Activated naive CD8-positive, alpha-beta T cell treated with anti-CD3 and anti-CD28 coated beads, Interleukin-2, amount 50 U/mL, for 24 hours (primary cell): ENCODE measurements at regions not wholly inside any gene's neighbourhood (a gene's known extent, or its start where the extent isn't known, plus 50 kb on each side); places are given as distances from the start of the nearest gene placed in this dataset.

Source experiments
- ATAC-seq: fragments of 150-1000 bp; cut with Tn5 transposase; one replicate; pipeline ENCODE4 v1.10.0; 2021
- DNase-seq: peaks from one replicate; pipeline ENCODE4 v3.0.0; 2021
- H3K27ac Mint-ChIP-seq: one replicate; pipeline ENCODE4 v1.8.0; 2021; ENCODE audit warnings: mild to moderate bottlenecking, mixed read lengths
- H3K27me3 Mint-ChIP-seq: one replicate; pipeline ENCODE4 v1.8.0; 2021; ENCODE audit warnings: mixed read lengths
- H3K36me3 Mint-ChIP-seq: one replicate; pipeline ENCODE4 v1.8.0; 2021; ENCODE audit warnings: low read depth, mixed read lengths
- H3K4me1 Mint-ChIP-seq: one replicate; pipeline ENCODE4 v1.8.0; 2021; ENCODE audit warnings: mixed read lengths
- H3K4me3 Mint-ChIP-seq: one replicate; pipeline ENCODE4 v1.8.0; 2021; ENCODE audit warnings: mild to moderate bottlenecking, moderate library complexity, mixed read lengths
- H3K9me3 Mint-ChIP-seq: one replicate; pipeline ENCODE4 v1.8.0; 2021; ENCODE audit warnings: mixed read lengths

- ATAC-seq (no peak), DNase-seq (no peak)
- H3K4me1 Mint-ChIP-seq, result no peaks in the 10 kb centered on the region
- H3K9me3 Mint-ChIP-seq, result no peaks in the 10 kb centered on the region
- no peaks in the 10 kb centered on the region for H3K36me3 Mint-ChIP-seq
- peaks cover 4% of the 10 kb centered on the region for H3K27me3 Mint-ChIP-seq
- H3K27ac Mint-ChIP-seq, result no peak overlapping the region
- H3K4me3 Mint-ChIP-seq, result no peak overlapping the region
Measured at GRCh38 chr11:115905341-115906000, 401.3 kb upstream of the CADM1 start.

- ATAC-seq (no peak), DNase-seq (no peak)
- Mint-ChIP-seq H3K27me3 (peaks cover 1% of the 10 kb centered on the region), H3K9me3 (no peaks in the 10 kb centered on the region), H3K27ac (no peak overlapping the region), H3K4me3 (no peak overlapping the region), H3K4me1 (no peaks in the 10 kb centered on the region), H3K36me3 (no peaks in the 10 kb centered on the region)
Measured at GRCh38 chr11:115903179-115903578, 399.0 kb upstream of the CADM1 start.

GRCh38 chr11:115901069-115901468, 396.9 kb upstream of the CADM1 start:
- no peaks in the 10 kb centered on the region for H3K4me1 Mint-ChIP-seq
- H3K4me3 Mint-ChIP-seq, result no peak overlapping the region
- DNase-seq, result no peak
- no peaks in the 10 kb centered on the region for H3K27me3 Mint-ChIP-seq
- no peaks in the 10 kb centered on the region for H3K9me3 Mint-ChIP-seq
- H3K27ac Mint-ChIP-seq, result no peak overlapping the region
- no peaks in the 10 kb centered on the region for H3K36me3 Mint-ChIP-seq
- ATAC-seq, result no peak

- no peaks in the 10 kb centered on the region for H3K27me3 Mint-ChIP-seq
- DNase-seq (no peak), ATAC-seq (no peak)
- H3K9me3 Mint-ChIP-seq, result no peaks in the 10 kb centered on the region
- H3K4me3 Mint-ChIP-seq, result no peak overlapping the region
- no peak overlapping the region for H3K27ac Mint-ChIP-seq
- H3K4me1 Mint-ChIP-seq, result no peaks in the 10 kb centered on the region
- H3K36me3 Mint-ChIP-seq, result no peaks in the 10 kb centered on the region
Measured at GRCh38 chr11:115900111-115900510, 395.9 kb upstream of the CADM1 start.

GRCh38 chr11:115897707-115898106, 393.5 kb upstream of the CADM1 start:
- DNase-seq (no peak), ATAC-seq (no peak)
- H3K9me3 Mint-ChIP-seq, result no peaks in the 10 kb centered on the region
- no peak overlapping the region for H3K27ac Mint-ChIP-seq
- H3K36me3 Mint-ChIP-seq, result no peaks in the 10 kb centered on the region
- no peaks in the 10 kb centered on the region for H3K4me1 Mint-ChIP-seq
- H3K4me3 Mint-ChIP-seq, result no peak overlapping the region
- H3K27me3 Mint-ChIP-seq, result no peaks in the 10 kb centered on the region

- Mint-ChIP-seq H3K9me3 (no peaks in the 10 kb centered on the region), H3K27me3 (no peaks in the 10 kb centered on the region), H3K4me3 (no peak overlapping the region), H3K36me3 (no peaks in the 10 kb centered on the region), H3K27ac (no peak overlapping the region), H3K4me1 (no peaks in the 10 kb centered on the region)
- ATAC-seq (no peak), DNase-seq (no peak)
Measured at GRCh38 chr11:115896084-115896483, 391.9 kb upstream of the CADM1 start.

- Mint-ChIP-seq H3K27me3 (no peaks in the 10 kb centered on the region), H3K4me1 (no peaks in the 10 kb centered on the region), H3K27ac (no peak overlapping the region), H3K4me3 (no peak overlapping the region), H3K9me3 (no peaks in the 10 kb centered on the region), H3K36me3 (no peaks in the 10 kb centered on the region)
- DNase-seq, result no peak
- ATAC-seq, result no peak
Measured at GRCh38 chr11:115895594-115895993, 391.4 kb upstream of the CADM1 start.

GRCh38 chr11:115894176-115894575, 390.0 kb upstream of the CADM1 start:
- no peak overlapping the region for H3K27ac Mint-ChIP-seq
- H3K27me3 Mint-ChIP-seq, result no peaks in the 10 kb centered on the region
- no peaks in the 10 kb centered on the region for H3K36me3 Mint-ChIP-seq
- ATAC-seq (no peak), DNase-seq (no peak)
- no peaks in the 10 kb centered on the region for H3K4me1 Mint-ChIP-seq
- no peak overlapping the region for H3K4me3 Mint-ChIP-seq
- H3K9me3 Mint-ChIP-seq, result no peaks in the 10 kb centered on the region

- DNase-seq (no peak), ATAC-seq (no peak)
- H3K4me3 Mint-ChIP-seq, result no peak overlapping the region
- no peak overlapping the region for H3K27ac Mint-ChIP-seq
- no peaks in the 10 kb centered on the region for H3K36me3 Mint-ChIP-seq
- no peaks in the 10 kb centered on the region for H3K27me3 Mint-ChIP-seq
- H3K9me3 Mint-ChIP-seq, result no peaks in the 10 kb centered on the region
- no peaks in the 10 kb centered on the region for H3K4me1 Mint-ChIP-seq
Measured at GRCh38 chr11:115893461-115894099, 389.4 kb upstream of the CADM1 start.

GRCh38 chr11:115892016-115892415, 387.8 kb upstream of the CADM1 start:
- Mint-ChIP-seq H3K4me1 (no peaks in the 10 kb centered on the region), H3K27me3 (peaks cover 3% of the 10 kb centered on the region), H3K27ac (no peak overlapping the region), H3K9me3 (peaks cover 4% of the 10 kb centered on the region), H3K36me3 (no peaks in the 10 kb centered on the region), H3K4me3 (no peak overlapping the region)
- DNase-seq (no peak), ATAC-seq (no peak)

GRCh38 chr11:115891581-115891980, 387.4 kb upstream of the CADM1 start:
- H3K4me3 Mint-ChIP-seq, result no peak overlapping the region
- peaks cover 3% of the 10 kb centered on the region for H3K27me3 Mint-ChIP-seq
- peaks cover 4% of the 10 kb centered on the region for H3K9me3 Mint-ChIP-seq
- DNase-seq (no peak), ATAC-seq (no peak)
- H3K4me1 Mint-ChIP-seq, result no peaks in the 10 kb centered on the region
- no peaks in the 10 kb centered on the region for H3K36me3 Mint-ChIP-seq
- no peak overlapping the region for H3K27ac Mint-ChIP-seq

GRCh38 chr11:115890500-115890899, 386.3 kb upstream of the CADM1 start:
- DNase-seq (no peak), ATAC-seq (no peak)
- Mint-ChIP-seq H3K27me3 (peaks cover 3% of the 10 kb centered on the region), H3K4me1 (no peaks in the 10 kb centered on the region), H3K4me3 (no peak overlapping the region), H3K27ac (no peak overlapping the region), H3K36me3 (no peaks in the 10 kb centered on the region), H3K9me3 (peaks cover 4% of the 10 kb centered on the region)

GRCh38 chr11:115889712-115890111, 385.5 kb upstream of the CADM1 start:
- DNase-seq (no peak), ATAC-seq (no peak)
- H3K9me3 Mint-ChIP-seq, result peaks cover 4% of the 10 kb centered on the region
- H3K27ac Mint-ChIP-seq, result no peak overlapping the region
- H3K4me1 Mint-ChIP-seq, result no peaks in the 10 kb centered on the region
- no peaks in the 10 kb centered on the region for H3K36me3 Mint-ChIP-seq
- no peak overlapping the region for H3K4me3 Mint-ChIP-seq
- peaks cover 3% of the 10 kb centered on the region for H3K27me3 Mint-ChIP-seq

GRCh38 chr11:115887727-115888126, 383.5 kb upstream of the CADM1 start:
- peaks cover 3% of the 10 kb centered on the region for H3K27me3 Mint-ChIP-seq
- no peak overlapping the region for H3K4me3 Mint-ChIP-seq
- H3K4me1 Mint-ChIP-seq, result no peaks in the 10 kb centered on the region
- no peak for ATAC-seq
- H3K27ac Mint-ChIP-seq, result no peak overlapping the region
- peaks cover 4% of the 10 kb centered on the region for H3K9me3 Mint-ChIP-seq
- DNase-seq, result no peak
- H3K36me3 Mint-ChIP-seq, result no peaks in the 10 kb centered on the region

- H3K4me1 Mint-ChIP-seq, result no peaks in the 10 kb centered on the region
- no peaks in the 10 kb centered on the region for H3K36me3 Mint-ChIP-seq
- no peak overlapping the region for H3K27ac Mint-ChIP-seq
- H3K9me3 Mint-ChIP-seq, result peaks cover 4% of the 10 kb centered on the region
- no peak for DNase-seq
- H3K27me3 Mint-ChIP-seq, result peaks cover 3% of the 10 kb centered on the region
- H3K4me3 Mint-ChIP-seq, result no peak overlapping the region
- no peak for ATAC-seq
Measured at GRCh38 chr11:115887316-115887715, 383.1 kb upstream of the CADM1 start.

- Mint-ChIP-seq H3K36me3 (peaks cover 4% of the 10 kb centered on the region), H3K4me3 (no peak overlapping the region), H3K27me3 (peaks cover 3% of the 10 kb centered on the region)
Measured at GRCh38 chr11:115886422-115886733, 382.2 kb upstream of the CADM1 start.

More at GRCh38 chr11:115886422-115886733, 382.2 kb upstream of the CADM1 start:
- ATAC-seq (no peak), DNase-seq (no peak)
- Mint-ChIP-seq H3K27ac (no peak overlapping the region), H3K9me3 (peaks cover 10% of the 10 kb centered on the region), H3K4me1 (no peaks in the 10 kb centered on the region)
